Activated CD8-positive, alpha-beta T cell treated with anti-CD3 and anti-CD28 coated beads for 36 hours (primary cell): ENCODE measurements at regions not wholly inside any gene's neighbourhood (a gene's known extent, or its start where the extent isn't known, plus 50 kb on each side); places are given as distances from the start of the nearest gene placed in this dataset.

Experiments
- ATAC-seq: fragments of 200-7000 bp; cut with Tn5 transposase; one replicate; pipeline ENCODE4 v1.10.0; 2021; ENCODE audit warnings: mild to moderate bottlenecking, moderate library complexity
- CTCF ChIA-PET: fragments of 350-600 bp; sonication (Branson Sonifier 250); formaldehyde crosslinking; loops from one replicate; lab custom pipeline; 2021; ENCODE audit warnings: antibody characterized with exemption; lab: Charles Lee
- POLR2A ChIA-PET: fragments of 350-600 bp; sonication (Branson Sonifier 250); formaldehyde crosslinking; loops from one replicate; lab custom pipeline; 2021; ENCODE audit warnings: antibody characterized with exemption; lab: Charles Lee
- DNase-seq: peaks from one replicate; pipeline ENCODE4 v3.0.0-alpha.2; 2020
- H3K27ac Mint-ChIP-seq: one replicate; pipeline ENCODE4 v1.8.0; 2021; ENCODE audit warnings: mild to moderate bottlenecking, mixed read lengths
- H3K27me3 Mint-ChIP-seq: one replicate; pipeline ENCODE4 v1.8.0; 2021; ENCODE audit warnings: mixed read lengths
- H3K36me3 Mint-ChIP-seq: one replicate; pipeline ENCODE4 v1.8.0; 2021; ENCODE audit warnings: low read depth, mixed read lengths
- H3K4me1 Mint-ChIP-seq: one replicate; pipeline ENCODE4 v1.8.0; 2021; ENCODE audit warnings: low read depth, mixed read lengths
- H3K4me3 Mint-ChIP-seq: one replicate; pipeline ENCODE4 v1.8.0; 2021; ENCODE audit warnings: mild to moderate bottlenecking, moderate library complexity, mixed read lengths
- H3K9me3 Mint-ChIP-seq: one replicate; pipeline ENCODE4 v1.8.0; 2021; ENCODE audit warnings: mixed read lengths
- intact Hi-C: fragments of 100-400 bp; cut with micrococcal nuclease; formaldehyde crosslinking; loops from one replicate; pipeline ENCODE4 v1.10.0; 2022
- TF ChIP-seq, protein P1 (sequence below): fragments of 200-600 bp; IDR thresholded peaks from one replicate; pipeline ENCODE4 v1.8.0; 2022; ENCODE audit warnings: antibody characterized with exemption, mild to moderate bottlenecking

DNA sequence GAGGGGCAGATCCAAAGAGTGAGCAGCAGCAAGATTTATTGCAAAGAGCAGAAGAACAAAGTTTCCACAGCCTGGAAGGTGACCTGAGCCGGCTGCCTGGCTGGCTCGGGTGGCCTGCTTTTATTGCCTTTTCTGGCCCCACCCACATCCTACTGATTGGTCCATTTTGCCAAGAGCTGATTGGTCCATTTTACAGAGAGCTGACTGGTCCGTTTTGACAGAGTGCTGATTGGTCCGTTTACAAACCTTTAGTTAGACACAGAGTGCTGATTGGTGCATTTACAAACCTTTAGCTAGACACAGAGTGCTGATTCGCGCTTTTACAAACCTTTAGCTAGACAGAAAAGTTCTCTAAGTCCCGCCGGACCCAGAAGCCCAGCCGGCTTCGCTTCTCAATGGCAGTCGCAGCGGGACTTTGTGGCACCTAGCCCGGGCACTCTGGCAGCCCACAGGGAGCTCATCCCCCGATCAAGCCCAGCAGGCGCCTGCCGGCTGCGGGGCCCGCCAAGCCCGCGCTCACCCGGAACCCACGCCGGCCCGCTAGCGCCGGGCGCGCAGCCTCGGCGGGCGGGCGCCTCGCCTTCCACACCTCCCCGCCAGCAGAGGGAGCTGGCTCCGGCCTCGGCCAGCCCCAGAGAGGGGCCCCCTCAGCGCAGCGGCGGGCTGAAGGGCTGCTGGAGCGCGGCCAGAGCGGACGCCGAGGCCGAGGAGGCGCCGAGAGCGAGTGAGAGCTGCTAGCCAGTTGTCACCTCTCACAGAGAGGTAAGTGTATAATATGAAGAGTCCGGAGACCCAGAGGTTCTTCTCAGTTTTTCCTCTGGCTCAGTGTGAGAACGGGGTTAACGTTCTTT lies 339.2 kb downstream of the CHL1 start:
- no peaks in the 10 kb centered on the region for H3K36me3 Mint-ChIP-seq
- no peak overlapping the region for H3K27ac Mint-ChIP-seq
- ATAC-seq: no peak
- H3K27me3 Mint-ChIP-seq: no peaks in the 10 kb centered on the region
- no peak overlapping the region for H3K4me3 Mint-ChIP-seq
- H3K9me3 Mint-ChIP-seq: peaks cover 20% of the 10 kb centered on the region
- TF ChIP-seq, protein P1, sequence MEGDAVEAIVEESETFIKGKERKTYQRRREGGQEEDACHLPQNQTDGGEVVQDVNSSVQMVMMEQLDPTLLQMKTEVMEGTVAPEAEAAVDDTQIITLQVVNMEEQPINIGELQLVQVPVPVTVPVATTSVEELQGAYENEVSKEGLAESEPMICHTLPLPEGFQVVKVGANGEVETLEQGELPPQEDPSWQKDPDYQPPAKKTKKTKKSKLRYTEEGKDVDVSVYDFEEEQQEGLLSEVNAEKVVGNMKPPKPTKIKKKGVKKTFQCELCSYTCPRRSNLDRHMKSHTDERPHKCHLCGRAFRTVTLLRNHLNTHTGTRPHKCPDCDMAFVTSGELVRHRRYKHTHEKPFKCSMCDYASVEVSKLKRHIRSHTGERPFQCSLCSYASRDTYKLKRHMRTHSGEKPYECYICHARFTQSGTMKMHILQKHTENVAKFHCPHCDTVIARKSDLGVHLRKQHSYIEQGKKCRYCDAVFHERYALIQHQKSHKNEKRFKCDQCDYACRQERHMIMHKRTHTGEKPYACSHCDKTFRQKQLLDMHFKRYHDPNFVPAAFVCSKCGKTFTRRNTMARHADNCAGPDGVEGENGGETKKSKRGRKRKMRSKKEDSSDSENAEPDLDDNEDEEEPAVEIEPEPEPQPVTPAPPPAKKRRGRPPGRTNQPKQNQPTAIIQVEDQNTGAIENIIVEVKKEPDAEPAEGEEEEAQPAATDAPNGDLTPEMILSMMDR: no peak
- intact Hi-C loops: no loop called here
- no peaks in the 10 kb centered on the region for H3K4me1 Mint-ChIP-seq
- DNase-seq: no peak
- ChIA-PET CTCF (no interaction called here), POLR2A (no interaction called here)

DNA sequence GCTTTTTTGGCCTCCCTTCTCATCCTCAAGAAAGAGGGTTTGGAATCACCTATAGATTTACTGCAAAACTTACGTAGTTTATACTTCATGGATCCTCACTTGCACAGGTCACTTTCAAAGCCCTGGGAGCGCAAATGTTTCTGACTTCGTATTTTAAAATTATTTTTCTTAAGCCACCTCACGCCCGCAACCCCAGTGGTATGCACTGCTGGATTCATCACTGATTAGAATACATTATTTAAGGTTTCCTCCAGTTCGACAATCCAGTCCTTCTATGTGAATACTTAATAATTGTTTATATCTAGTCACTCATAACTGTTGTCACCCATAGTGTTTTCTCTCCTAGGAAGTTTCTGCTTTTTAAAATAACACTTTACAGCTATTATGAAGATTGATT lies 339.9 kb downstream of the CHL1 start:
- DNase-seq (no peak), ATAC-seq (no peak)
- H3K27me3 Mint-ChIP-seq: no peaks in the 10 kb centered on the region
- POLR2A ChIA-PET: no interaction called here
- no peak overlapping the region for H3K4me3 Mint-ChIP-seq
- H3K36me3 Mint-ChIP-seq: no peaks in the 10 kb centered on the region
- intact Hi-C loops: no loop called here
- no peak overlapping the region for H3K27ac Mint-ChIP-seq
- TF ChIP-seq, protein P1: no peak
- H3K4me1 Mint-ChIP-seq: no peaks in the 10 kb centered on the region
- peaks cover 18% of the 10 kb centered on the region for H3K9me3 Mint-ChIP-seq
- CTCF ChIA-PET: no interaction called here

DNA sequence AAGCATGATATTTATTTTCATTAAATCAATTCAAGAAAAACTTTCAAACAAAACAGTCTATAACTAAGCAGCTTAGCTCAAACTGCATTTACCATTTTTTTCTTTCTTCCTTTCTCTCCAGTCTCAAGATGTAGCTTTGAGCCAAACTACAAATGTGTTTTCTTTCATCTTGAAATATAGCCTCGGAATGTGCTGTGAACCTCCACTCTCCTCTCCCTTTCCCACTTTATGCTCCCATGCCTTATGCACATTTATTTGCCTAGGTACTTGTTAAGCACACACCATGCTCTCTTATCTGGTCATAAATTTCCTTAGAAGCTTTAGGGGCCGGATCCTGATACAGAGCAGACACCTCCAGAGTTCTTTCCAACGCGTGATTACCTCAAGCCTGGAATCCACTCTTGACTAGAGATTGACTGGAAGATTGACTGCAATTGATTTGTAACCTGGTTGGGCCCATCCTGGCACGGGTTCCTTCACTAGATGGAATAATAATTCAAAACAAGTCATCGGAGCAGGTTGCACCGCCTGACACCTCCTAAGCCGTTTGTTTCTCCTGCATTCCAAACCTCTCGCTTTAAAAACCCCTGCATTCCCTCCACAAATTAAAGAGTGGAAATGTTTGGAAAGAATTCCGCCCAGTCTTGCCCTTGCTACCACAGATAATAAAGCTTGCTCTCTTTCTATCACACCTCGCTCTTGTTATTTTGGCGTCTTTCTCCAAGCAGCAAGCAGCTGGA lies 344.7 kb downstream of the CHL1 start:
- Mint-ChIP-seq H3K27ac (no peak overlapping the region), H3K27me3 (no peaks in the 10 kb centered on the region), H3K9me3 (peaks cover 14% of the 10 kb centered on the region), H3K36me3 (no peaks in the 10 kb centered on the region), H3K4me3 (no peak overlapping the region), H3K4me1 (no peaks in the 10 kb centered on the region)
- no peak for DNase-seq
- ATAC-seq: no peak
- intact Hi-C loops: no loop called here
- POLR2A ChIA-PET: no interaction called here
- TF ChIP-seq, protein P1: no peak
- CTCF ChIA-PET: no interaction called here

DNA sequence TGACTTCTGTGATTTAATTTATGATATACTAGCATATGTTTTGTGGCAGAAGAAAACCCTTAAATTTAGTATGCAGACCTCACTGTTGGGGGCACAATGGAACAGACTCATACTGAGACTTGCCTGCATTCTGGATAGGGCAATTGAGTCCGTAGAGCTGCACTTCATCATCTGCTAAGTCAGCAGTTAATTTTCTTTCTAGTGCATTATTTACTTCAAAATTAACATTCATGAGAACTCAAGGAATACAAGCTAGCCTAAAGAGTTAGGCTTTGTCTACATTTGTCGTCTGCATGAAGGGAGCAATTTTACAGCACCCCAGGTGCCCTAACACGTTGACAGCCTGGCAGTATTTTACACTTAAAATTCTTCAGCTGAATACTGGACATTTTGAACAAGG lies 345.5 kb downstream of the CHL1 start:
- POLR2A ChIA-PET: interaction anchor here (0.5 kb wide), 1 partner anchor 41 kb away, joined by 5 read pairs; no protein-coding TSS in a partner anchor
- no peak overlapping the region for H3K27ac Mint-ChIP-seq
- ATAC-seq: no peak
- no peaks in the 10 kb centered on the region for H3K27me3 Mint-ChIP-seq
- H3K4me1 Mint-ChIP-seq: no peaks in the 10 kb centered on the region
- intact Hi-C loops: no loop called here
- TF ChIP-seq, protein P1: no peak
- H3K4me3 Mint-ChIP-seq: no peak overlapping the region
- H3K36me3 Mint-ChIP-seq: no peaks in the 10 kb centered on the region
- H3K9me3 Mint-ChIP-seq: peaks cover 12% of the 10 kb centered on the region
- CTCF ChIA-PET: no interaction called here
- DNase-seq: no peak

DNA sequence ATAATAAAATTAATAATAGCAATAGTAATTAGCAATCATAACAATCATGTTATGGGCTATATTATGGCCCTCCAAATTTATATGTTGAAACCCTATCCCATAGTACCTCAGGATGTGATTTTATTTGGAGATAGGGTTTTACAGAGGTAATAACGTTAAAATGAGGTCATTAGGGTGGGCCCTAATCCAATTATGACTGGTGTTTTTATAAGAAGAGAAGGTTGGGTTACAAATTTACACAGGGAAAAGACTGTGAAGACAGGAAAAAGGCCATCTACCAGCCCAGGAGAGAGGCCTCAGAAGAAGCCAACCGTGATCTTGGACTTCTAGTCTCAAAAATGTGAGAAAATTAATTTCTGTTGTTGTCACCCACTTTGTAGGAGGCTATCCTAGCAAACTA lies 353.1 kb downstream of the CHL1 start:
- peaks cover 4% of the 10 kb centered on the region for H3K9me3 Mint-ChIP-seq
- no peaks in the 10 kb centered on the region for H3K27me3 Mint-ChIP-seq
- DNase-seq (no peak), ATAC-seq (no peak)
- H3K4me1 Mint-ChIP-seq: no peaks in the 10 kb centered on the region
- ChIA-PET CTCF (no interaction called here), POLR2A (no interaction called here)
- no peaks in the 10 kb centered on the region for H3K36me3 Mint-ChIP-seq
- intact Hi-C loops: no loop called here
- H3K4me3 Mint-ChIP-seq: no peak overlapping the region
- TF ChIP-seq, protein P1: no peak
- no peak overlapping the region for H3K27ac Mint-ChIP-seq
